Nephron (organoid): ENCODE measurements at regions not wholly inside any gene's neighbourhood (a gene's known extent, or its start where the extent isn't known, plus 50 kb on each side); places are given as distances from the start of the nearest gene placed in this dataset.

Experiments used
- H3K27ac Mint-ChIP-seq, 3 experiments: 2 replicates each; pipeline ENCODE4 v1.8.0; 2020; ENCODE audit warnings: mixed read lengths in 3 of 3, mild to moderate bottlenecking in 2 of 3, moderate library complexity in 1 of 3
- H3K27me3 Mint-ChIP-seq: 2 replicates; pipeline ENCODE4 v1.8.0; 2021; ENCODE audit warnings: low read depth, mild to moderate bottlenecking, moderate library complexity, mixed read lengths
- H3K36me3 Mint-ChIP-seq: 2 replicates; pipeline ENCODE4 v1.8.0; 2020; ENCODE audit warnings: low read depth, mixed read lengths
- H3K4me1 Mint-ChIP-seq: 2 replicates; pipeline ENCODE4 v1.8.0; 2020; ENCODE audit warnings: mixed read lengths
- H3K4me3 Mint-ChIP-seq, 3 experiments: 2 replicates each; pipeline ENCODE4 v1.8.0; 2020; ENCODE audit warnings: mild to moderate bottlenecking in 3 of 3, mixed read lengths in 3 of 3, moderate library complexity in 2 of 3
- H3K9me3 Mint-ChIP-seq: 2 replicates; pipeline ENCODE4 v1.8.0; 2020; ENCODE audit warnings: mixed read lengths
- TF ChIP-seq, protein P1 (sequence below), 3 experiments: fragments of 200-600 bp; sonication (generic); IDR thresholded peaks; one replicate each; pipeline ENCODE4 v1.5.0; 2021; ENCODE audit warnings: antibody characterized with exemption in 3 of 3; ENCODE audit not compliant: unreplicated experiment in 3 of 3

- Mint-ChIP-seq H3K4me3 (no peak overlapping the region), H3K36me3 (no peaks in the 10 kb centered on the region), H3K9me3 (no peaks in the 10 kb centered on the region), H3K4me1 (peaks cover 52% of the 10 kb centered on the region), H3K27me3 (no peaks in the 10 kb centered on the region), H3K27ac (no peak overlapping the region)
- TF ChIP-seq, protein P1, sequence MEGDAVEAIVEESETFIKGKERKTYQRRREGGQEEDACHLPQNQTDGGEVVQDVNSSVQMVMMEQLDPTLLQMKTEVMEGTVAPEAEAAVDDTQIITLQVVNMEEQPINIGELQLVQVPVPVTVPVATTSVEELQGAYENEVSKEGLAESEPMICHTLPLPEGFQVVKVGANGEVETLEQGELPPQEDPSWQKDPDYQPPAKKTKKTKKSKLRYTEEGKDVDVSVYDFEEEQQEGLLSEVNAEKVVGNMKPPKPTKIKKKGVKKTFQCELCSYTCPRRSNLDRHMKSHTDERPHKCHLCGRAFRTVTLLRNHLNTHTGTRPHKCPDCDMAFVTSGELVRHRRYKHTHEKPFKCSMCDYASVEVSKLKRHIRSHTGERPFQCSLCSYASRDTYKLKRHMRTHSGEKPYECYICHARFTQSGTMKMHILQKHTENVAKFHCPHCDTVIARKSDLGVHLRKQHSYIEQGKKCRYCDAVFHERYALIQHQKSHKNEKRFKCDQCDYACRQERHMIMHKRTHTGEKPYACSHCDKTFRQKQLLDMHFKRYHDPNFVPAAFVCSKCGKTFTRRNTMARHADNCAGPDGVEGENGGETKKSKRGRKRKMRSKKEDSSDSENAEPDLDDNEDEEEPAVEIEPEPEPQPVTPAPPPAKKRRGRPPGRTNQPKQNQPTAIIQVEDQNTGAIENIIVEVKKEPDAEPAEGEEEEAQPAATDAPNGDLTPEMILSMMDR (IDR thresholded peaks at IDR 0.05; ENCODE audit: unreplicated experiment in 3 of 3): no peak
These were observed 178.6 kb downstream of the PHLDA1 start for GRCh38 chr12:75852956-75853355.

- no peak overlapping the region for H3K27ac Mint-ChIP-seq
- no peaks in the 10 kb centered on the region for H3K36me3 Mint-ChIP-seq
- H3K9me3 Mint-ChIP-seq: no peaks in the 10 kb centered on the region
- H3K27me3 Mint-ChIP-seq: no peaks in the 10 kb centered on the region
- H3K4me1 Mint-ChIP-seq: peaks cover 53% of the 10 kb centered on the region
- TF ChIP-seq, protein P1 (IDR thresholded peaks at IDR 0.05; ENCODE audit: unreplicated experiment in 3 of 3): no peak
- H3K4me3 Mint-ChIP-seq: no peak overlapping the region
These were observed 179.4 kb downstream of the PHLDA1 start for GRCh38 chr12:75852143-75852542.

DNA sequence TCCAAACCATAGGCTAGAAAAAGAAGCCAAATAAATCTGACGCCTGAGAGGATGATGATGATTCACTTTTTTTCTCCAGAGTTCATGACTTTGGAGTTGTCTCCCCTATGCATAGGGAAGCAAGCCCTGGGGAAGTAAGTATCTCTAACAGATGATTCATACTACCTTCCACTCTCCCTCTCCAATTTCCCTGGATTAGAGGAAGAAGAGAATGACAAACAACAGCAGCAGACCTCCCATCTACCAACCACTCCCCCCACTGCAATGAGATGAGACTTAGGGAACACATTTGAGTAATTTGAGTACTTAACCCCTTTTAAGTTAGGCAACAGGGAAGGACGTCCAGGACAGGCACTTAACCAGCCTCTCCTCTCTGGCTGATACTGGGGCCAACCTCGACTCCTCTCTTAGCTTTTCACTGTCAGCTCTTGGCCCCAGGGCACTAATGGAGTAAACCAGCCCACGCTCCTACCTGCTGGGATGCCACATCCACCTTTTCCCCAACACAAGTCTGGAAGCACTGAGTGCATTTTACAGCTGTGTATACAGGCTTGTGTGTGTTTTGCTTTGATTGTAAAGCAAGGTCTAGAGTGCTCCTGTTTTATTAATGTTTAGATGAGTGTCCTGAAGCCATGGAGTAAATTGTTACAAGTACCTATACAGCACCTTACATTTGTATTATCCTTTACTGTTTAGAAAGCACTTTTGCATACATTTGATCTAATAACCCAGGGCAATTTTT, 180.7 kb downstream of the PHLDA1 start:
- TF ChIP-seq, protein P1 (IDR thresholded peaks at IDR 0.05; ENCODE audit: unreplicated experiment in 3 of 3): no peak
- Mint-ChIP-seq H3K9me3 (peaks cover 3% of the 10 kb centered on the region), H3K4me3 (peak overlapping the region in 1 of 3 experiments; percentile 22), H3K27ac (peak overlapping the region in 2 of 3 experiments; percentile 24 to 58), H3K4me1 (peaks cover 53% of the 10 kb centered on the region), H3K36me3 (no peaks in the 10 kb centered on the region), H3K27me3 (no peaks in the 10 kb centered on the region)

DNA sequence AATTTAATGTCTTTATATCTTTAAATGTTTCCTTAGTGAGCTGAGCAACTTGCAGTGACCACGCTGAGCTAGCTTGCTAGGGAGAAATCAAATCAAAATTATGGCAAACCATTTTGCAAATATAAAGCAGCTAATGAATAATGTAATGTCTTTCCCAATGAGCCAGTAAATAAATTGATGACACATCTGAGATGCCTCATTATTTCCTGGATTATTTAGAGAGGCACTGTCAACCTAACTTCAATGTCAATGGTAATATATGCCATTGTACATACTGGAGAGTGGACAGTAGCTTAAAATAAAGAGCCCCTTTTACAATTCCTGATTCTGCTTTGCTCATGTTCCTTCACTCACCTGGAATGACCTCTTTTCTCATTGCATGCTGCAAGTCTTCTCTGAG, 182.6 kb downstream of the PHLDA1 start:
- Mint-ChIP-seq H3K4me3 (no peak overlapping the region), H3K9me3 (peaks cover 3% of the 10 kb centered on the region), H3K27ac (peak overlapping the region; percentile 67 to 85 (median 69)), H3K4me1 (peaks cover 53% of the 10 kb centered on the region), H3K36me3 (no peaks in the 10 kb centered on the region), H3K27me3 (no peaks in the 10 kb centered on the region)
- TF ChIP-seq, protein P1 (IDR thresholded peaks at IDR 0.05; ENCODE audit: unreplicated experiment in 3 of 3): no peak

DNA sequence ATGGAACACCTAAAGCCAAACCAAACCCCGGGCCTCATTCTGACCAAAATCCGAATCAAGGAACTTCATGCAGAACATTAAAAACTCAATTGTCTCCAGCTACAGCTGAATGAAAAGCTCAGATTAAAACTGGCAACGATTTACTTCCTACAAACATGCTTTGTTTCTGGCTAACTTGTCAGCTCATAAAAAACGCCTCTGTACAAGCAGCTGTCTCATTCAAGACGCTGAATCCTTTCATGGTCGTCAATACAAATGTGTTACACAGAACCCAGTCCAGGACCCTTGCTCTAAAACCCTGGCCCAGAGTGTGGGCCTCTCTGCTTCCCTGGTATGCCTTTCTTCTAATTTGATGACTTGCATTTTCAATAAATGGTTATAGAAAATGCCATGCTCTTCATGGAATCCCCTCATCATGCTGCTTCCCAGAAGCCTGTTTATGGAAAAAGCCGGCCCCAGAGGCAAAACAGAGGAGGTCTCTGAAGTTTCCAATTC, 183.1 kb downstream of the PHLDA1 start:
- Mint-ChIP-seq H3K4me3 (no peak overlapping the region), H3K36me3 (no peaks in the 10 kb centered on the region), H3K27me3 (no peaks in the 10 kb centered on the region), H3K9me3 (peaks cover 3% of the 10 kb centered on the region), H3K27ac (peak overlapping the region; percentile 67 to 85 (median 69)), H3K4me1 (peaks cover 50% of the 10 kb centered on the region)
- TF ChIP-seq, protein P1 (IDR thresholded peaks at IDR 0.05; ENCODE audit: unreplicated experiment in 3 of 3): no peak

GRCh38 chr12:75846102-75846501, 185.5 kb downstream of the PHLDA1 start:
- Mint-ChIP-seq H3K4me1 (peaks cover 38% of the 10 kb centered on the region), H3K36me3 (no peaks in the 10 kb centered on the region), H3K27ac (no peak overlapping the region), H3K4me3 (no peak overlapping the region), H3K27me3 (no peaks in the 10 kb centered on the region), H3K9me3 (peaks cover 3% of the 10 kb centered on the region)
- TF ChIP-seq, protein P1 (IDR thresholded peaks at IDR 0.05; ENCODE audit: unreplicated experiment in 3 of 3): no peak
